ENCODE measurements at regions not wholly inside any gene's neighbourhood (a gene's known extent, or its start where the extent isn't known, plus 50 kb on each side); places are given as distances from the start of the nearest gene placed in this dataset.

GRCh38 chr13:86464193-86464592 lies 665.0 kb upstream of the SLITRK6 start:
- TF ChIP-seq CTCF (IDR thresholded peaks at IDR 0.05) (no peak), POLR2A (IDR thresholded peaks at IDR 0.05) (no peak), POLR2AphosphoS5 (IDR thresholded peaks at IDR 0.05) (no peak)

Measured in transverse colon (tissue), 4 donors.